Urothelium cell line (cell line): ENCODE measurements at regions not wholly inside any gene's neighbourhood (a gene's known extent, or its start where the extent isn't known, plus 50 kb on each side); places are given as distances from the start of the nearest gene placed in this dataset.

ENCODE experiments used
- DNase-seq: peaks from one replicate; pipeline ENCODE4 v3.0.0; 2011; ENCODE audit warnings: low spot score, mixed read lengths
- FAIRE-seq: peaks from 2 replicates; lab custom pipeline; 2011; peaks lifted over from hg19 to GRCh38; lab: Jason Lieb, UNC

DNA sequence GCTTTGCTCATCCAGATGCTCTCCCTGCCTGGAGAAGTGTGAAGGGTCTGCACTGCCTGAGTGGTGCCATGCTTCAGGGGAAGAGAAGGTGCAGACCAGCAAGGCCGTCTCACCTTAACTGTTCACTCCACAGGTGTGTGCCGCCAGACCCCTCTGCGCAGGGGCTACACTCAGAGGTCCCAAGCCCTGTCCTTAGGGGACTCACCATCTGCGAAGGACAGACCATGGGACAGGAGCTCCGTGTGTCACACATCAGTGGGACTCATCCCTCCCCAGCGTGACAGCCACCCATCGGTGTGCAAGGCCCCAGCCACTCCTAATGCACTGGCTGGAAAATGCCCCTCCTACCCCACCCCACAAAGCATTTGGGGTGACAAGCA, 142.9 kb downstream of the OLFM1 start:
- no peak for DNase-seq
- FAIRE-seq: no peak

DNA sequence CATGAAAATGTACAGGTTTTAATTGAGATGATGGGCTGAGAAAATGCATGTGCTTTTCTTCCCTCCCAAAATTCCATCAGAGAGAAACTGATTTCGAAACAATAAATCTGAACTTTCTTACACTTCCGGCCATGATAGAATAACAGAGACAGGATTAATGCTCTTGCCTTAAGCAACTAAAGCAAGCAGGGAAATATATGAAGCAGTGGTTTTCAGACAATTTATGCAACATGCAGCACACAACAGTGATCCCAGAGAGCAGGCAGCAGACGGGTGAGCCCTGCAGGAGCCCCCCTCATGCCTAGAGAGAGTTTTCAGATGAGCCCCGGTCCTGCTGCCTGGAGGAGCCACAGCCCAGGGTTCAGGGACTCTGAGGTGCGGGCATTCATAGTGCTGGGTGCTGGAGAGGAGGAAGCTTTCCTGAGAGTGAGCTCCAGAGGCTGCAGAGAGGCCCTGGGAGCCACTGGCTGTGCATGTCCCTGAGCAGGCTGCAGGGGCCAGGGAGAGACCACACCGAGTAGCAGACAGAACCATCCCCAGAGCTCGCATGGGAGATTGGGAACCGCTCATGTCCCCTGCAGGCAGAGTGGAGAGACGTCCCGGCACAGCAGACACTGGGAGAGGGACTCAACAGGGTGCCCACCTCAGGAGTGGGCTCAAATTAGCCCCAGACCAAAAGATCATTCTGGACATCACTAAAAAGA, 143.5 kb downstream of the OLFM1 start:
- DNase-seq (no peak), FAIRE-seq (no peak)

DNA sequence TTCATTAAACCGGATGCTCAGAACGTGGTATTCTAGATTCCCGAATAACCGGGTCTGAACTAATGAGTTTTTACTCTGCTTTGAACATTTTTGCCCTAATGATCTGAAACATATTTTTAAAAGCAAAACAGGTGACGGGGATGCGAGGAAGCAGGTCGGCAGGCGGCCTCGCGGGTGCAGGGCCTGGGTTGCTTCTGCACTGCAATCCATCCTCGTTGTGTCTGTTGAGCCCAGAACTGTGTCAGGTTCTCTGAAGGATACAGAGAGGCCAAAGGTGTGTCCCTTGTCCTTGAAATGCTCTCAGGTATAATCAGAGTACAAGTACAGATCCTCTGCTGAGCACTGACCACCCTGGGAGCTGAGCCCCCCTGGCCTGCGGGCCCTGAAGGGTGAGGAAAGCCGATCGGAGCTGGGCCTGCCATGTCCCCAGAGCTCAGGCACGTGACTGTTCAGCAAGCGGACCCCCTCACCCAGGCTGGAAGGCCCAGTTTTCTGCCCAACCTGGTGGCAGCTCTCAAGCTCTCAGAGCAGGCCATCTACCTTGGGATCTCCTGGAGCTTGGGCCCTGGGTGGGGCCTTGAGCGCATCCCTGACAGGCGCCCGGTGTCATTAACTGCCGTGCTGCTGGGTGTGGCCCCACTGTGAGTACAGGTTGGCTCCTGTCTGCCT, 151.8 kb downstream of the OLFM1 start:
- FAIRE-seq (no peak), DNase-seq (no peak)

DNA sequence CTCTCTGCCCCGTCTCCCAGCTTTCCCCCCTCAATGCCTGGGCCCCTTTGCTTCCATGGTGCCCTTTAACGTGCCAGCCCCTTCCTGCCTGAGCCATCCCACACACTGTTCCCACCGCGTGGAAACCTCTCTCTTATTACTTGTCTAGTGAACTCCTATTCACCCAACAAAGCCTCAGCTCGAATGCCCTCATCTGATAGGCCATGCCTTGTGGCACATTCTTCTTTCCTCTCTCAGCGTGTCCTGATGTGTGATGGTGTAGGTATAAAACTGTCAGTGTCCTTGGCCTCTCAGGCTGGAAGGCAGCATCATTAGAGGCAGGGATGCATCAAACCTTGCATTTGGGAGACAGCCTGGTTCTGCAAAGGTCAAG, 152.3 kb downstream of the OLFM1 start:
- no peak for FAIRE-seq
- DNase-seq: no peak

DNA sequence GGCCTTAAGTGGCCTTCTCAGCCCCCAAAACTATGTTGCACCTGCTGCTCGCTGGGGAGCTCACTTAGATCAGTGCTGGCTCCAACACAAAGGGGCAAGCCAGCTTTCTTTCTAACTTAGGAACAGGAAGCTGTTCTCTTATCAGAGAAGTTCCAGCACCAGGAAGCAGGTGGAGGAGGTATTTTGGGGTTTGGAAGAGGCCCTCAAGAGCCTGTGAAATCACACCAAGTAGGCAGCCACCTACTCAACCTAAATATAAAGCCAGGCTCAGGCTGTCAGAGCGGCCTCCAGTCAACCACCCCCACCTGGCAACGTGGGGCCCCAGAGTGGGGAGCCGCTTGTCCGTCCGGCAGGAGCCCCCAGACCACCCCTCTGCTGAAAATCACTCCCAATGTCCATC, 152.8 kb downstream of the OLFM1 start:
- no peak for DNase-seq
- no peak for FAIRE-seq

GRCh38 chr9:135240871-135241311, 153.4 kb downstream of the OLFM1 start:
- no peak for DNase-seq
- FAIRE-seq: no peak

DNA sequence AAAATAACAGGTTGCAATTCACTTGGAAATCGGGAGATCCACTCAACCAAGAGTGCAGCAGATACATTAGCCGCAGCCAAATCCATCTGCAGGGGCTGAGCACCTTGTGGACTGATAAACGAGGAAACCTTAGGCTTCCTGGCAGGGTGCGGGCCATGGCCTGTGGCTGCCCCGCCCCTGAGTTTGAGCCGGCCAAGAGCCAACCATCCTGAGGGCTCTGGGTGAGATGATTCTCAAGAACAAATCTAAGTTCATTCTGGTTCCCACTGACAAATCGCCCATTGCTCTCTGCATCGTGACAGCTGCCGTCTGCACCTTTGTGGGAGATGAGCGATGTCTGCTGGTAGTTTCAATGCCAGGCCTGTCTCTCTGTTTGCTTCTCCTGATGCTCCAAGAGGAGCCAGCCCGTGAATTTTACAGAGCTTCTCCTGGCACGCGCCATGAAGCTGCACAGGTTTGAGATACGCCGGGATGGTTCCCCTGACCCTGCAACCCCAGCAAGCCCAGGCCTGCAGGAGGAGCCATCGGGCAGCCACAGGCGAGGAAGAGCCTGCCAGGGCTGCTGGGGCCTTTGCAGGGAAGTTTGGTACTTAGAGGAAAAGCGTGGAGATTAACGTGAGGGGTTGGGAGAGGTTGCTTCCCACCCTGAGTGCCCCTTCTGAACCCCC, 154.0 kb downstream of the OLFM1 start:
- no peak for DNase-seq
- FAIRE-seq: no peak

DNA sequence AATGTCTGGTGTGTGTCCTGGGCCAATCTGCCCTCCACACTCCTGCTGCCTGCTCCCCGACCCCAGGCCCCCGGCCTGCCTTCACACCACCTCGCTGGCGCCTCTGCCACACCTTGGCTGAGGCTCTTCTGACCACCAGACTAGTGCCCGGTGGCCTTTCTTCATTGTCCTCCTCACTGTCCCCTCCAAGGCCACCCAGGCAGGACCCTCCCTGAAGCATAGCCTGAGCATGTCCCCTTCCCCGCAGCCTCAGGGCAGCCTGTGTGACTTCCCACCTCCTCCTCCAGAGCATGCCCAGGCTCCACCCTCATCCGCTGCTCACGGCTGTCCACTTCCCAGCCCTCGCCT, 154.6 kb downstream of the OLFM1 start:
- DNase-seq: no peak
- no peak for FAIRE-seq

DNA sequence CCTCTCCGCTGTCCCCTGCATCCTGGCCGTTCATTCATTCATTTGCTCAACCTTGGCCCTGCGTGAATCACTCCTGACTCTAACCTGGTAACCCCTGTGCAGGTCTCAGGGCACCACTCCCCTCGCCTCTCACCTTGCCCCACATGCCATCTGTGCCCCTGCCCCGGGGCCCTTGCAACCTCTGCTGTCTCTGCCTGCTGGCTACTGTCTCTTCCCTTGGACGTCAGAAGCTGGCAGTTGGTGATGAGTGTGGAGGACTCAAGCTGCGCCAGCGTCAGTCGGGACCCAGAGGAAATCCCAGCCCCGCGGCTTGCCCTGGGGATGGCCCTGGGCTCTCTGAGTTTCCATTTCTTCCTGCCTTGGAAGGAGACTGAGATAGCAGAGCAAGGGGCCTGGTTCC, 154.9 kb downstream of the OLFM1 start:
- DNase-seq: no peak
- FAIRE-seq: no peak

- peak; percentile 85 for FAIRE-seq
- no peak for DNase-seq
These were observed 156.0 kb downstream of the OLFM1 start for GRCh38 chr9:135243201-135244190.

- DNase-seq (no peak), FAIRE-seq (no peak)
These were observed 157.1 kb downstream of the OLFM1 start for GRCh38 chr9:135244271-135245221.

DNA sequence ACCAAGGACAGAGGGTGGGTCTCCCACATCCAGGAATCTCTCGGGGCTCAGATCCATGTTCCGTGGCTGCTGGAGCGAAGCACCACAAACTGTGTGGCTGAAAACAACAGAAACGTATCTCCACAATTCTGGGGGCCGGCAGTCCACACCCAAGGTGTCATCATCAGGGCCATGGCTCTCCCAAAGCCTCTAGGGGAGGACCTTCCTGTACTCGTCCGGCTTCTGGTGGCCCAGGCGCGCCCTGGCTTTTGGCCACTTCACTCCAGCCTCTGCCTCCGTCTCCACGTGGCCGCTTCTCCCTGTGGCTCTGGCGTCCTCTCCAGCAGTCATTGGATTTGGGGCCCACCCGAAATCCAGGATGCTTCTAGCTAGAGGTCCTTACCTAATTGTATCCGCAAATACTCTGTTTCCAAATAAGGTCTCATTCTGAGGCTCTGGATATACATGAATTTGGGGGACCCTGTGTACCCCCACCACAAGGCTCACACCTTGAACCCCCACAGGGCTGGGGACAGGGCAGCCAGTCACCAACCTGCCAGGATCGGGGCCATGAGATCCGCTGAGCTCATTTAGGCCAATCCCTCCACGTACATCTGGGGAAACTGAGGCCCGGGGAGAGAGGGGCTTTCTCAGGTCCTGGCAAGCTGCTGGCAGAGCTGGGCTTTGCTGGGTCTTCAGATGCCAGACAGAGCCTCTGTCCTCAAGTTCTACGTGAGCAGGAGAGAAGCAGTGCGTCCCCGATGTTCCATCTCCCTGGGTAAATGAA, 158.2 kb downstream of the OLFM1 start:
- DNase-seq: no peak
- FAIRE-seq: no peak

DNA sequence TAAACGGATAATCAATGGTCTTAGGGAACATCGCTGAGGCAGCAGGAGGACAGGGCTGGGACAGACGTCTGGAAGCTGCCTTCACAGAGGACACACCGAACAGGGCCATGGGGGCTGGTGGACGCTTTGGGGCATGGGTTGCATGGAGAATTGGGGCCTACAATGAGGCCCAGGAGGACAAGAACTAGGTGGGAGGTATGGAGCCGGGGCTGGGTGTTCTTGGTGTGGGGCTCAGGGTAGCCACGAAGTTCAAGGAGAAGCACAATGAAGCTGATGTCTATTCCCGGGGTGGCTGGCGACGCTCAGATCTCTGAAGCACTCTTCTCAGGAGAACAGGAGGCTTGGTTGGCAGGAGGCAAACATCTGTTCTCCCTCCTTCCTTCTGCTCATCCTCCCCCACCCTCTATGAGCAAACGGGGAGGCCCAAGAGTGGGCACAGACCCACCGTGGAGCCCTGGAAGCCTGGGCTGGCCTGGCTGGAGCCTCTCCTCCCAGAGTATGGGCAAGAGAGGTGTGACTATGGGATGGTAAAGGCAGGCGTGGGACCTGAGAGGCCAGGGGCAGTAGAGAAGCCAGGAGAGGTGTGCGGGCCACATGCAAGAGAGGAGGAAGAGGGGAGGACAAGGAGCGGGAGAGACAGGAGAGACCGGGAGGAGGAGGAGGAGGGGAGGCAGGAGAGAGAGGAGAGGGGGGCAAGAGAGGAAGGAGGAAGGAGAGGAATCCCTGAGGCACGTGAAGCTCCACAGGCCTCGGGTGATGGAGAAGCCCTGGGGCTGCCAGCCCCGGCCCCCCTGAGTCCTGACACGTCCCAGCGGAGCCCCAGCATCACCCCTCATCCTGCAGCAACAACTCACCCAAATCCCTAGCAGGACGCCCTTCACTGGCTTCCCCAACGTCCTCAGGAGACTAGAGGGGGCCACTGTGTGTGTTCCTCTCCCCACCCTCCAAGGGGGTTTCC, 159.1 kb downstream of the OLFM1 start:
- DNase-seq (no peak), FAIRE-seq (no peak)

DNA sequence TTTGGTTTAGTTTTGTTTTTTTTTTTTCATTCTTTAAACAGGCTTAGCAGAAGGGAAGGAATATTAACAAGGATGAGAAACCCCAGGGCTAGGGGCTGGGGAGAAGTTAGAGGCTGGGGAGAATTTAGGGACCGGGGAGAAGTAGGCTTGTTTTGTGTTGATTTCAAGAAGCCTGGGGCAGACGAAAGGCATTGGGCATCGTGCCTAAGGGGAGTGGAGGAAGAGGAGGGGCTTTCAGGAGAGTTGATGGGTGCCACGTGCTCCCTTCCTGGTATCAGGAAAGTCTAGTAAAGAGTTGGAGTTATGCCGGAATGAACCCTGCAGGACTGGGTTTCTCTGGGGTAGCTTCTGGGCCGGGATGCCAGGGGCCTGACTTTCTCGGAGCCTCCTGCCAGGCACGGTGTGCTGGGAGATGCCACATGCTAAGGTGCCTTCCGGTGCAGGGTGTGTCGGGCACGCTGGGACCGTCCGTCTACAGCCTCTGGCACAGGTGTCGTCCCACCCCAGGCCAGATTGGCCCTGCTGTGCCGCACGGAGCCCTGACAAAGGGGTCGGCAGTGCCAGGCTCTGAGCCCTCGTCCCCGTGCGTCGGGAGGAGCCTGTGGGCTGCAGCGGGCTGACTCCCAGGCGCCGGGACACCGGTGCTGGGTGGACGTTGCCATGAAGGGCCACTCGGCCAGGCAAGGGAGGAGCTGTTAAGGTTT, 159.9 kb downstream of the OLFM1 start:
- FAIRE-seq (no peak), DNase-seq (no peak)

GRCh38 chr9:135248111-135248510, 160.6 kb downstream of the OLFM1 start:
- DNase-seq: no peak

GRCh38 chr9:135248721-135249120, 161.3 kb downstream of the OLFM1 start:
- no peak for FAIRE-seq
- no peak for DNase-seq

More at GRCh38 chr9:135248111-135248510, 160.6 kb downstream of the OLFM1 start:
- FAIRE-seq: no peak

- no peak for DNase-seq
- no peak for FAIRE-seq
These were observed 161.7 kb downstream of the OLFM1 start for GRCh38 chr9:135249191-135249590.
